Fibroblast of villous mesenchyme (primary cell): ENCODE measurements at regions not wholly inside any gene's neighbourhood (a gene's known extent, or its start where the extent isn't known, plus 50 kb on each side); places are given as distances from the start of the nearest gene placed in this dataset.

Source experiments
- DNase-seq: peaks from one replicate; pipeline ENCODE4 v3.0.0-alpha.2; 2010; ENCODE audit warnings: low read depth
- H3K4me3 ChIP-seq: 2 replicates; pipeline ENCODE4 v1.5.1; 2011; ENCODE audit warnings: low read depth, mild to moderate bottlenecking, low read length
- CTCF ChIP-seq: IDR thresholded peaks from 2 replicates; pipeline ENCODE4 v1.5.1; 2012; ENCODE audit warnings: low read depth, mild to moderate bottlenecking, low read length; ENCODE audit not compliant: insufficient read depth

DNA sequence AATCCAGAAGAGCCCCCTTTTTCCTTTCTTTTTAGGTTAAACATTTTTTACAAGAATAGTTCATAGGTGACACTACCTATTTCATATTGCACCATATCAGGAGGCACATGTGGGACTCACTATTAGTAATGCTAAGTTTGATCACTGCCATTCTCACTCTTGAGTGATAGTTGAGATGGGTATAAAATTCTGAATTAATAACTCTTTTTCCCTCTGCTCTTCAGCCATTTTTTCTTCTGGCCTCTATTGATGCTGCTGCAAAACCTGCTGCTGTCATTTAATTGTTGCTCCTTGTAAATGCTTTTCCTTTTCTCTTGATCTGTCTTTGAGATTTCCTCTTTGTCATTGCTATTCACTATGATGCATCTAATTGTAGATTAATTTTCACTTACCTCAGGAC is 482.0 kb downstream of the MID1IP1 start:
- no peak for TF ChIP-seq CTCF

DNA sequence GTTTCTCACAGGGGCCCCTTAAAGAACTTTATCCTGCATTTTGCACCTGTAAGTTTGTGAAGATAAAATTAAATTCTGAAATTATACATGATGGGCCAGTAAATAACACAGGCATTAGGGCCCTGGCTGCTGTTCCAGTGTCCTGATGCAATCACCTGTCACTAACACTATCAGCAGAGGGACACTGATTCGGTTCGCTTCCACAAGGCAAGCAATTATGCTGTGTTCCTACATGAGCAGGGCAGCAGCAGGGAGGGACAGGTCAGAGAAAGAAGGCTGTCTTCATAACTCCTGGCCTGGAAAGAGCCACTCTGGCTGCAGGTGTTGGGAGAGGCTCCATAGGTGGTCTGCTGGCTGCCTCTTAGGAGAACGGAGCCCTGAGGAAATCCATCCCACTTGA is 487.3 kb downstream of the MID1IP1 start:
- TF ChIP-seq CTCF = no peak
- H3K4me3 ChIP-seq = no peak overlapping the region

More for the DNA sequence above, 482.0 kb downstream of the MID1IP1 start:
- H3K4me3 ChIP-seq = no peak overlapping the region
- no peak for DNase-seq

GRCh38 chrX:39289827-39290226 is 488.6 kb downstream of the MID1IP1 start:
- DNase-seq = no peak
- no peak overlapping the region for H3K4me3 ChIP-seq
- TF ChIP-seq CTCF = no peak

More for the DNA sequence above, 487.3 kb downstream of the MID1IP1 start:
- no peak for DNase-seq

GRCh38 chrX:39293203-39293602 is 491.9 kb downstream of the MID1IP1 start:
- no peak overlapping the region for H3K4me3 ChIP-seq
- TF ChIP-seq CTCF = no peak
- no peak for DNase-seq

DNA sequence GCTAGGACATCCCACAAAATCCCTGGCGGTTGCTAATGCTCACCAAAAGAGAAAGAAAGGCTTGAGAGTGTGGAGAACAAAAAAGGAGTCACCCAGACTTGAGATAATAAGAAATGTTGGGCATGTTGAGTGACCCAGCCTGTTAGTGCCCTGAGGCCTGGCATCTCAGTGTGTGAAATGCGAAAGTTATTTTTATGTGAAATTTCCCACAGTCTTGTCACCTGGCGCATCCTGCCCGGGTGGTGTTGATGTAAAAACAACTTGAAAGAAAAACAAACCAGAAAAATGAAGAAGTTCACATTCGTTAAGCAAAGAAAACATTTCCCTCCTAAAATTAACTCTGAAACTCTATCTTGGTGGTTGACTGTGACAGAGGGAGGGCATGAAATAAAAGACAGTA is 495.2 kb downstream of the MID1IP1 start:
- H3K4me3 ChIP-seq = no peak overlapping the region
- no peak for TF ChIP-seq CTCF
- no peak for DNase-seq

DNA sequence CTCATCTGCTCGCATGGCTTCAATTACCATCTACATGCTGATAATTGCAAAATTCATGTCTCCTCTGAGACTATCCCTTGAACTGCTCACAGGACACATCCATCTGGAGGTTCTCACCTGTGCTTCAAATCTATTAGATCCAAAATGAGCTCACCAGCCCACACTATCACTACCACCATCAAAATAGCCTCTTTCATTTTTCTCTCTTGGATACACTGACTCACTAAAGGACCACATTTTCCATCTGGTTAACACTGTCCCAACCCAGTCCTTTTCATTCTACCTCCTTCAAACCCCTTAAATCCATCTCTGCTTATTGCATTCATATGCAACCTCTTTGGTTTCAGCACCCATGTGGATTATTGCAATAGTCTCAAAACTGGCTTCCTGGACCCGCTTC is 497.6 kb downstream of the MID1IP1 start:
- no peak overlapping the region for H3K4me3 ChIP-seq
- no peak for TF ChIP-seq CTCF
- DNase-seq = no peak

GRCh38 chrX:39299615-39300014 is 498.4 kb downstream of the MID1IP1 start:
- TF ChIP-seq CTCF = no peak
- no peak for DNase-seq
- no peak overlapping the region for H3K4me3 ChIP-seq
